ENCODE measurements at regions not wholly inside any gene's neighbourhood (a gene's known extent, or its start where the extent isn't known, plus 50 kb on each side); places are given as distances from the start of the nearest gene placed in this dataset.
A peak's percentile ranks its signal among the peaks of the same experiment; 100 is the strongest.

DNA sequence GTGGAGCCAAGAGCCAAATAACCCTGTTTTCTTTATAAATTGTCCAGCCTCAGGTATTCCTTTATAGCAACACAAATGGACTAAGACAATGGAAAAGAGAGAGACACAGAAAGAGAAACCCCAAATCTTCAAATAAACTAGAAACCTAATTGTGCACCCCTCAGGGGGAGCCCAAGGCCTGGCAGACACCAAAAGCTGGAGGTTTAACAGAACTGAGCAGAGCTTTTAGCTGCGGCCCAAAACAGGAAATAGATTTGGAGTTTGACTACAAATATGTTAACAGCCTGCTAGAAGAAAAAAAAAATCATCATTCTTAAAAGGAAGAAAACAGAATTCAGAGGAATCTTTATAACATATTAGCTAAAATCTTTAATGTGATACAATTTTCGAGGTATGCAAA lies 1135.0 kb downstream of the GATA3 start:
- POLR2A ChIA-PET = no interaction called here
- DNase-seq = peak in 3 of 10 donors; percentile 21 to 37 (median 22)
- Mint-ChIP-seq H3K4me3 (peak overlapping the region in 3 of 10 donors; percentile 6 to 56 (median 21)), H3K27me3 (peaks cover 0 to 2% (median 0%) of the 10 kb centered on the region in 5 donors), H3K9me3 (no peaks in the 10 kb centered on the region), H3K4me1 (peaks cover 4 to 15% (median 9%) of the 10 kb centered on the region in 4 donors), H3K27ac (peak overlapping the region in 5 of 10 donors; percentile 1 to 71 (median 23)), H3K36me3 (no peaks in the 10 kb centered on the region)
- peak; percentile 37 to 64 for ATAC-seq

DNA sequence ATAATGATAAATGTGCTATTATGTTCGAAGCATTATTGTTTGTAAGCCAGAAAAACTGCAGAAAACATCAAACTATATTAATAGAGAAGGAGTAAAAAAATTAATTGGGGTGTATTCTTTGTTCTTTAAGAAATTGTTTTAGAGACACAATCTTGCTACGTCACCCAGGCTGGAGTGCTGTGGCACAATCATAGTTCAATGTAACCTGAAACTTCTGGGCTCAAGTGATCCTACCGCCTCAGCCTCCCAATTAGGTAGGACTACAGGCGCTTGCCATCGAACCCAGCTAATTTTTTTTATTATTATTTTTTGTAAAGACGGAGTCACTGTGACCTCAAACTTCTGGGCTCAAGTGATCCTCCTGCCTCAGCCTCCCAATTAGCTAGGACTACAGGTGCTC lies 1138.6 kb downstream of the GATA3 start:
- H3K27ac Mint-ChIP-seq = no peak overlapping the region

DNA sequence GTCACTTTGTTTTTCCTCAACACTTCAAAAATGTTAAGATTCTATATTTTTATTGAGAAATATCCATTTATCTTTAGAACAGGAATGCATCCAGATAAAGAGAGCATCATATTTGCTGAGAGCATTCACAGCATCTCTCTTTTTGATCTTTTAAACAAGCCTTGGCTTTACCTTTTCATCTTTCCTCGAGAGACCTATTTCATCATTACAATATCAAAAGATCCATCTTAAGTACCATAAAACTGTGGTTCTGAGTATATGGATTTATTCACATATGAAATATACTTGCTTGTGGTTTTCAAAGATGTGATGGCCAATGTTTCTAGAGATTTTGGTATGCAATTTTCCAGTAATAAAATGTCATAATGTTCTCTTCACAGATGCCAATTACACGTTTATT lies 1140.9 kb downstream of the GATA3 start:
- Mint-ChIP-seq H3K4me1 (no peaks in the 10 kb centered on the region), H3K27me3 (peaks cover 0 to 9% (median 3%) of the 10 kb centered on the region in 5 donors), H3K36me3 (peaks cover 0 to 3% (median 0%) of the 10 kb centered on the region in 3 donors), H3K27ac (no peak overlapping the region), H3K4me3 (no peak overlapping the region), H3K9me3 (no peaks in the 10 kb centered on the region)
- POLR2A ChIA-PET = no interaction called here
- DNase-seq (no peak), ATAC-seq (no peak)

More for the DNA sequence above, 1138.6 kb downstream of the GATA3 start:
- Mint-ChIP-seq H3K4me1 (peaks cover 4 to 15% (median 9%) of the 10 kb centered on the region in 4 donors), H3K9me3 (no peaks in the 10 kb centered on the region), H3K4me3 (no peak overlapping the region), H3K36me3 (peaks cover 0 to 3% (median 0%) of the 10 kb centered on the region in 3 donors), H3K27me3 (peaks cover 0 to 9% (median 3%) of the 10 kb centered on the region in 5 donors)
- ATAC-seq (no peak), DNase-seq (no peak)
- POLR2A ChIA-PET = no interaction called here

DNA sequence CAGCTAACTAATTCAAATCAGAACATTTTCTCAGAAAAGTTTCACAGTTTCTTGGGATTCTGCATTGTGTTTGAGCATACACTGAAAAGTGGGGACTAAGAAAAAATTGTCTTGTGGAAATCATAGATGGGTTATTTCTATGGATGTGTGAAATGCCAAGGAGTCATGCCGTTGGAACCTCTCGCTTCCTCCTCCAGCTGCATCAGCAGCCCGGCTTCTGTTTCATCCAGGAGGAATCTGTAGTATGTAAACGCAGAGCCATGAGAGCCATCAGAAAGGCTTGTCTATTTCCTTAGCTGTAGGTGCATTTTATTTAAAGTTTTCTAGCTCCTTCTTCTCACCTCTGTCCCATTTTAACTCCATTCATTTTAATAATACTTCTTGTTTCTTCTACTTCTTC lies 1144.1 kb downstream of the GATA3 start:
- H3K36me3 Mint-ChIP-seq = peaks cover 0 to 3% (median 0%) of the 10 kb centered on the region in 3 donors
- no peak overlapping the region for H3K4me3 Mint-ChIP-seq
- no peak for DNase-seq
- H3K9me3 Mint-ChIP-seq = no peaks in the 10 kb centered on the region
- H3K4me1 Mint-ChIP-seq = no peaks in the 10 kb centered on the region
- no peak overlapping the region for H3K27ac Mint-ChIP-seq
- peaks cover 0 to 9% (median 3%) of the 10 kb centered on the region in 5 donors for H3K27me3 Mint-ChIP-seq
- ATAC-seq = no peak
- POLR2A ChIA-PET = no interaction called here

DNA sequence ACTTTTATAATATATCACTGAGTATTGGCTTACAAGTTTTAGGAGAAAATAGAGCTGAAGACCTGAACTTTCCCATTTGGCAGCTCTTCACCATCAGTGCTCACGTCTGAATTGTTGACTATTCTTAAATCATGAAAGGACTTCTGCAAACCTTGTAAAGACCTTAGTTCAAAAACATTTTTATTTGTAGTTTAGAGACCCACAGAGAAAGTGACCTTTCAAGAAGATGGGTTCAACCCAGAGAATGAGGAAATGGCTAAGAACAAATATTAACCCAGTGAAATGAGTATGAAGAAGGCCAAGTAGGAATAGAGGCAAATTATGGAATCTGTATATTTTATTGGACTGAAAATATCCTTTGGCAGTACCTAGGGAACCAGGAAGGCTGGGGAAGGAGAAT lies 1151.1 kb downstream of the GATA3 start:
- Mint-ChIP-seq H3K9me3 (no peaks in the 10 kb centered on the region), H3K27me3 (peaks cover 0 to 4% (median 0%) of the 10 kb centered on the region in 5 donors), H3K4me3 (no peak overlapping the region), H3K4me1 (peaks cover 0 to 5% (median 3%) of the 10 kb centered on the region in 4 donors), H3K27ac (no peak overlapping the region), H3K36me3 (no peaks in the 10 kb centered on the region)
- no peak for ATAC-seq
- no peak for DNase-seq
- POLR2A ChIA-PET = no interaction called here

DNA sequence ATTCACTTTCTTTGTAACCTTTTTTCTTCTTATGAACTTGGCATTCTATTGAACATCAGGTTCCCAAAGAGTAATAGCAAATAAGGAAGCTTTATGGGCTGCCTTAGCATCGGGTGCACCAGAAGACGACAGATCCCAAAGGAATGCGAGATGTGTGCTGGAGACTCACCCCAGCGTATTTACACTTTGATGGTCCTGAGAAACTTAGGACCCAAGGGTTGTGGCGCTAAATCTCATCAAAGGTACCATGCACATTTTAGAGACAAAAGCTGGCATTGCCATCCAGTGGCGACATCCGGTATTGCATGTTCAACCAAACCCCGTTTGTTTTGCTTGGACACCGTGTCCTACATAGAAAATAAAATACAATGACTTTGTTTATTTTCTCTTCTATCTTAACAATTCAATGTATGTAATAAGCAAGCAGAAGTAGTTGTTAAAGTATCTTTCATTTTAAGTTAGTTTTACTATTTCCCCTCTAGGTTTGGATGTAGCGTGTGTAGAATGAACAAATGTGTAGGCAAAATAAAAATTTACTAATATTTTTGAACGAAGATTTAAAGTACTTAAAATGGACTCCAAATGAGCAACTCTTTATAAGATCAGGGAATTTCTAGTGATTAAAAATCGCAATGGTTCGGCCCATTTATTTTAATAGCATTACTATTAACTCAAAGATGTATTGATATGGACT lies 1154.8 kb downstream of the GATA3 start:
- H3K27ac Mint-ChIP-seq = peak overlapping the region in 2 of 10 donors; percentile 1 to 14
- DNase-seq (peak; percentile 44 to 81 (median 64)), ATAC-seq (peak; percentile 33 to 60)
- POLR2A ChIA-PET = interaction anchor here (0.6 kb wide), 1 partner anchor 1338 kb away, joined by 3 read pairs; no protein-coding TSS in a partner anchor
- peaks cover 0 to 5% (median 3%) of the 10 kb centered on the region in 4 donors for H3K4me1 Mint-ChIP-seq
- no peaks in the 10 kb centered on the region for H3K9me3 Mint-ChIP-seq
- H3K4me3 Mint-ChIP-seq = no peak overlapping the region
- H3K36me3 Mint-ChIP-seq = no peaks in the 10 kb centered on the region
- H3K27me3 Mint-ChIP-seq = peaks cover 0 to 5% (median 2%) of the 10 kb centered on the region in 5 donors

DNA sequence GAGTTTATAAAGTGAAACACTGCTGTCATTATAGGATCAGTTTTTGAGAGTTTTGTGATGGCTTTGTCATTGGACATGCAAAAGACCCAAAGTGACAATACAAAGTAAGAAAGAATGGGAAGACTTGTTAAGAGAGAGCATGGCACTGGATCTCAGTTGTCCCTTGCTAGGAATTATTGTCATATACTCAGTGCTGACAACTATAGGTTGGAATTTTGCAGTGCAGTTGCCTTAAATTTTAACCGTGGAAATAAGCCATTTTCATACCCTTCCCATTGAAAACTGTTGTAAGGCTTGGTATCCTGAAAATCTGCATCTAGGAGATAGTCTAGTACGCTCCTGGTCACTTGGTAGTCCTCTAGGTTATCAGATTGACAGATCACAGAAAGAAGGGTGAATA lies 1156.7 kb downstream of the GATA3 start:
- POLR2A ChIA-PET = no interaction called here
- no peaks in the 10 kb centered on the region for H3K36me3 Mint-ChIP-seq
- DNase-seq (no peak), ATAC-seq (no peak)
- H3K4me1 Mint-ChIP-seq = peaks cover 0 to 5% (median 3%) of the 10 kb centered on the region in 4 donors
- no peak overlapping the region for H3K4me3 Mint-ChIP-seq
- peaks cover 2 to 7% (median 5%) of the 10 kb centered on the region in 5 donors for H3K27me3 Mint-ChIP-seq
- H3K9me3 Mint-ChIP-seq = no peaks in the 10 kb centered on the region
- no peak overlapping the region for H3K27ac Mint-ChIP-seq

DNA sequence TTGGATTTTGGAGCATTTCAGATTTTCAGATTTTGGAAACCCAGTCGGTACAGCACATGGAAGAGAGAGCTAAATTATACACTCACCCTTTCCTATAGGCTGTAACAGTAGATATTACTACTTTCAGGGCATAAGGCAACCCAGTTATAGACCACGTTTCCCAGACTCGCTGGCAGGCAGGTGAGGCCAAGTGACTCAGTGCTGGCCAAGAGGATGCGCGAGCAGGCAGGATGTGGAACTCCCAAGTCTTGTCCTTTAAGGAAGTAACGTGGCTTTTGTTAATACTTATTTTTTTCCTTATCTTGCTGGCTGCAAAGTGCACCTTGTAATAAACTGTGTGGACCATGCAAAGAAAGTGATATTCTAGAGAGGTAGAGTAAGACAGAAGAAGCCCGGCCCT lies 1160.1 kb downstream of the GATA3 start:
- H3K36me3 Mint-ChIP-seq = no peaks in the 10 kb centered on the region
- H3K9me3 Mint-ChIP-seq = no peaks in the 10 kb centered on the region
- H3K4me1 Mint-ChIP-seq = peaks cover 0 to 2% (median under 1%) of the 10 kb centered on the region in 4 donors
- no peak overlapping the region for H3K27ac Mint-ChIP-seq
- DNase-seq = no peak
- ATAC-seq = no peak
- peaks cover 2 to 12% (median 10%) of the 10 kb centered on the region in 5 donors for H3K27me3 Mint-ChIP-seq
- H3K4me3 Mint-ChIP-seq = no peak overlapping the region
- POLR2A ChIA-PET = no interaction called here

DNA sequence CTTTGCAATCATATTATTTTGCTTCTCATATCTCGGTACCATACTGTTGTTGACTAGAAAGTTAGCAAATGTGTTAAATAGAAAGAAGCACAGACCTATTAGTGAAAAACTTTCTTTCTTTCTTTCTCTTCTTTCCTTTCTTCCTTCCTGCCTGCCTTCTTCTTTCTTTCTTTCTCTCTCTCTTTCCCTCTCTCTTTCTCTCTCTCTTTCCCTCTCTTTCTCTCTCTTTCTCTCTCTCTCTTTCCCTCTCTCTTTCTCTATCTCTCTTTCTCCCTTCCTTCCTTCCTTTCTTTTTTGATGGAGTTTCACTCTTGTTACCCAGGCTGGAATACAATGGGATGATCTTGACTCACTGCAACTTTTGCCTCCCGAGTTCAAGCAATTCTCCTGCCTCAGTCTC lies 1160.6 kb downstream of the GATA3 start:
- POLR2A ChIA-PET = no interaction called here
- Mint-ChIP-seq H3K9me3 (no peaks in the 10 kb centered on the region), H3K4me1 (peaks cover 0 to 2% (median under 1%) of the 10 kb centered on the region in 4 donors), H3K27ac (no peak overlapping the region), H3K4me3 (no peak overlapping the region), H3K36me3 (no peaks in the 10 kb centered on the region), H3K27me3 (peaks cover 2 to 12% (median 10%) of the 10 kb centered on the region in 5 donors)
- DNase-seq (no peak), ATAC-seq (no peak)

DNA sequence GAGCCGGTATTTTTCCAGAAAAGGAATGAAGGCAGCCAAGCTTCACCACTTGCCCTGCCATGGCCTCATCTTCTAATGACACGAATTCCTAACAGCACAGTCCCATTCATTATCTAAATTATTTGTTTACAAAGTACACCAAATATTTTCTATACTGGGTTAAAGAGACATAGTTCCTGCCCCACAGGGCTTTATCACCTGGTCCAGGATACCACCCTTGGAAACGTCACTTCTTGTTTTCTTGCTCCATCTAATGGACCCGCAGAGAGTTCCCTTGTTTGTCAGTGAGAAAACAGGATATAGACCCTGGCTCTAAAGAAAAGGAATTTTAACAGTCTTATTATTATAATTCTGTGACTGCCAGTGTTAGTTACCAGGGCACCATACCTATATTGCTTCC lies 1165.4 kb downstream of the GATA3 start:
- ATAC-seq (no peak), DNase-seq (no peak)
- Mint-ChIP-seq H3K36me3 (no peaks in the 10 kb centered on the region), H3K4me1 (peaks cover 0 to 2% (median under 1%) of the 10 kb centered on the region in 4 donors), H3K27ac (no peak overlapping the region), H3K4me3 (no peak overlapping the region), H3K27me3 (peaks cover 4 to 22% (median 10%) of the 10 kb centered on the region in 5 donors), H3K9me3 (no peaks in the 10 kb centered on the region)
- POLR2A ChIA-PET = no interaction called here

DNA sequence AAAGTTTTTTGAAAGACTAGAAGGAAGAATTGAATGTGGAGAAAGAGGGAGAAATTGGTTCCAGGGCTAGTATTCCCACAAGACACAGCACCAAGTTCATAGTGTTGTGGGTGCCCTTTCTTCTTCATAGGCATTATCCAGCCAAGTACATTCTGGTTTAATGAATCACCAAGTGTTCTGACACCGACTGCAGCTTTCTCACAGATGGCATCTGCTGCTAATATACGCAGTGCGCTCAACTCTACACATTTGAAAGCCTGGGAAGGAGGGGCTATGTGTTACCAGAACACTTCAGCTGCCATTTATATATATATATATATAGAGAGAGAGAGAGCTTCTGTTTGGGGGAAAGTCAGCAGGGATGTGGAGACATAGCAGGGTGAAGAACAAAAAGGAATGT lies 1168.4 kb downstream of the GATA3 start:
- DNase-seq (no peak), ATAC-seq (no peak)
- Mint-ChIP-seq H3K27ac (no peak overlapping the region), H3K27me3 (peaks cover 4 to 18% (median 10%) of the 10 kb centered on the region in 5 donors), H3K36me3 (no peaks in the 10 kb centered on the region), H3K4me3 (no peak overlapping the region), H3K4me1 (peaks cover 0 to 2% (median under 1%) of the 10 kb centered on the region in 4 donors), H3K9me3 (no peaks in the 10 kb centered on the region)
- POLR2A ChIA-PET = no interaction called here

DNA sequence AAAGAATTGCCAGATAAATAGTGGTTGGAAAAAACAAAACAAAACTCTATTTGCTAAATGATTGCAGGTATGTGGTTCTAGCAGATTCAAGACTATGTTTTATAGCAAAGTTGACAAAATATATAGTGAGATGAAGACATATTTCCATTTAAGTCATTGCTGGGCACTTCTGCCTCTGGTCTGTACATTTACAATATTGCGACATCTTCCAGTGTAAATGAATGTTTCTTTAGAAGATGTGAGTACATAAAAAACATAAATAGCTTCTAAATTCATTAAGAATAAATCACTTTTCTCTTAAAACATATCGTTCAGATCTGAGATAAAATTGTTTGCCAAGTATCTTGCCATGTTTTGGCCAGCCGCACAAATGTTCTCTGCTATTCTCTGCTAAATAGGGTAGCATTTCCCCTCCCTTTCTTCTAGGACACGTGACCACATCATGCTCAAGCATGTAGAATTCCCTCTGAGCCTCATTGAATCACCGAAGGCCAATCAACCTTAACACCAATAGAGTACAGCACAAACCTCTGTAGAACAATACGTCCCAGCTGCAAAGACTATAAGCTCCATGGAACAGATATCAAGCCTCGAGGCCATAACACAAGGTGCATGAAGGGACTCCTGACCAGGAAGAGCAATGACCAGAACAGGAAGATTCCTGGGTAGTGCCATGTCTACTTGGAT lies 1173.3 kb downstream of the GATA3 start:
- Mint-ChIP-seq H3K9me3 (no peaks in the 10 kb centered on the region), H3K27me3 (peaks cover 24 to 68% (median 36%) of the 10 kb centered on the region in 5 donors), H3K27ac (no peak overlapping the region), H3K4me1 (peaks cover 0 to 4% (median 0%) of the 10 kb centered on the region in 4 donors), H3K36me3 (no peaks in the 10 kb centered on the region), H3K4me3 (no peak overlapping the region)
- POLR2A ChIA-PET = no interaction called here
- no peak for ATAC-seq
- no peak for DNase-seq

DNA sequence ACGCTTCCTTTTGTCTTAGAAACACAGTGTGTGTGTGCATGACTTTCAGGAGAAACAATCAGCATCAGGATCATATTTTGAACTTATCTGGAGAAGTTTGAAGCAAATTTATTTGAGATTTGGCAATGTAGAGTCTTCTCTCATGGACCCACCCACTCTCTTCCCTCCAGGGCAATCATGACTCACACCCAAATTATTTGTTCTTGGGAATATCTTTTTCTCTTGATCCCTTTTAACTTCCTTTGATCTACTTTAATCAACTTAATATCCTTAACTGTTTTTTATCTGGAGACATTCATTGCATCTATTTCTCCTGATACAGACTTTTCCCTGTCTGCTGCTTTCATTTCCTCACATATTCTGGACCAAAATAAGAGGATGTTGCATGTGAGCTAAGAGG lies 1174.3 kb downstream of the GATA3 start:
- no peaks in the 10 kb centered on the region for H3K9me3 Mint-ChIP-seq
- no peaks in the 10 kb centered on the region for H3K36me3 Mint-ChIP-seq
- H3K4me1 Mint-ChIP-seq = peaks cover 0 to 4% (median 0%) of the 10 kb centered on the region in 4 donors
- ATAC-seq = no peak
- DNase-seq = no peak
- POLR2A ChIA-PET = no interaction called here
- no peak overlapping the region for H3K4me3 Mint-ChIP-seq
- H3K27me3 Mint-ChIP-seq = peaks cover 29 to 72% (median 34%) of the 10 kb centered on the region in 5 donors
- H3K27ac Mint-ChIP-seq = no peak overlapping the region

All from naive thymus-derived CD8-positive, alpha-beta T cell (primary cell).